MM.1S (cell line): ENCODE measurements at regions not wholly inside any gene's neighbourhood (a gene's known extent, or its start where the extent isn't known, plus 50 kb on each side); places are given as distances from the start of the nearest gene placed in this dataset.

ENCODE experiments used
- DNase-seq: peaks from one replicate; pipeline ENCODE4 v3.0.0-alpha.2; 2015
- H2AFZ ChIP-seq: fragments of 300-600 bp; sonication (generic); 2 replicates; pipeline ENCODE4 v1.6.0; 2016; ENCODE audit warnings: antibody characterized with exemption, low read length
- H3F3A ChIP-seq: fragments of 300-600 bp; sonication (generic); 2 replicates; pipeline ENCODE4 v1.6.1; 2016; ENCODE audit warnings: mild to moderate bottlenecking, antibody characterized with exemption, low read length, moderate library complexity, mixed read lengths; ENCODE audit not compliant: insufficient read depth
- H3K27ac ChIP-seq: fragments of 300-600 bp; sonication (generic); 2 replicates; pipeline ENCODE4 v1.5.1; 2016; ENCODE audit warnings: mild to moderate bottlenecking, low read length
- H3K27me3 ChIP-seq: fragments of 300-600 bp; sonication (generic); replicated peaks from 2 replicates; pipeline ENCODE4 v1.6.0; 2016; ENCODE audit warnings: low read length; ENCODE audit not compliant: insufficient read depth
- H3K36me3 ChIP-seq: fragments of 300-600 bp; sonication (generic); replicated peaks from 2 replicates; pipeline ENCODE4 v1.6.1; 2016; ENCODE audit warnings: mild to moderate bottlenecking, low read length, mixed read lengths; ENCODE audit not compliant: insufficient read depth
- H3K4me1 ChIP-seq: fragments of 300-600 bp; sonication (generic); 2 replicates; pipeline ENCODE4 v1.6.1; 2016; ENCODE audit warnings: low read length, mixed read lengths
- H3K4me2 ChIP-seq: fragments of 300-600 bp; sonication (generic); 2 replicates; pipeline ENCODE4 v1.6.0; 2016; ENCODE audit warnings: low read depth, low read length
- H3K4me3 ChIP-seq: fragments of 300-600 bp; sonication (generic); 2 replicates; pipeline ENCODE4 v1.5.1; 2016; ENCODE audit warnings: low read length, mixed read lengths
- H3K79me2 ChIP-seq: fragments of 300-600 bp; sonication (generic); 2 replicates; pipeline ENCODE4 v1.6.1; 2016; ENCODE audit warnings: mixed run types, low read length, mixed read lengths
- H3K9ac ChIP-seq: fragments of 300-600 bp; sonication (generic); 2 replicates; pipeline ENCODE4 v1.6.1; 2016; ENCODE audit warnings: low read length, mixed read lengths
- H3K9me2 ChIP-seq: fragments of 300-600 bp; sonication (generic); replicated peaks from 2 replicates; pipeline ENCODE4 v1.6.1; 2016; ENCODE audit warnings: mild to moderate bottlenecking, low read length, mixed read lengths; ENCODE audit not compliant: insufficient read depth
- H3K9me3 ChIP-seq: fragments of 300-600 bp; sonication (generic); replicated peaks from 2 replicates; pipeline ENCODE4 v1.6.1; 2016; ENCODE audit warnings: mild to moderate bottlenecking, low read length, mixed read lengths; ENCODE audit not compliant: insufficient read depth
- H4K20me1 ChIP-seq: fragments of 300-600 bp; sonication (generic); 2 replicates; pipeline ENCODE4 v1.6.1; 2016; ENCODE audit warnings: mild to moderate bottlenecking, low read length, moderate library complexity, mixed read lengths; ENCODE audit not compliant: insufficient read depth
- CTCF ChIP-seq: fragments of 300-600 bp; sonication (generic); IDR thresholded peaks from 2 replicates; pipeline ENCODE4 v1.5.1; 2016; ENCODE audit warnings: antibody characterized with exemption, low read length, mixed read lengths
- EZH2 ChIP-seq: fragments of 300-600 bp; sonication (generic); optimal IDR thresholded peaks from 2 replicates; pipeline ENCODE3; 2017; ENCODE audit warnings: low read depth, mild to moderate bottlenecking, antibody characterized with exemption, low read length, mixed read lengths
- EZH2phosphoT487 ChIP-seq: fragments of 300-600 bp; sonication (generic); IDR thresholded peaks from 2 replicates; pipeline ENCODE4 v1.6.1; 2018; ENCODE audit warnings: antibody characterized with exemption, low read length

- Histone ChIP-seq H4K20me1 (no peaks in the 10 kb centered on the region), H3K79me2 (no peaks in the 10 kb centered on the region), H3K9me2 (no peaks in the 10 kb centered on the region), H3K36me3 (no peaks in the 10 kb centered on the region), H3K9ac (no peak overlapping the region), H3K4me1 (no peaks in the 10 kb centered on the region), H3K4me3 (no peak overlapping the region), H3K9me3 (no peaks in the 10 kb centered on the region), H3K27me3 (no peaks in the 10 kb centered on the region), H3K4me2 (no peak overlapping the region), H3F3A (no peaks in the 10 kb centered on the region), H2AFZ (no peak overlapping the region), H3K27ac (no peak overlapping the region)
- no peak for TF ChIP-seq EZH2
- no peak for TF ChIP-seq EZH2phosphoT487
- no peak for TF ChIP-seq CTCF
- DNase-seq: no peak
These were observed 232.9 kb upstream of the F9 start for GRCh38 chrX:139297638-139298037.

GRCh38 chrX:139293991-139294390 lies 236.5 kb upstream of the F9 start:
- Histone ChIP-seq H3K27ac (no peak overlapping the region), H3K4me1 (peaks cover 23% of the 10 kb centered on the region; the same call in 1 of the 2 replicates), H3F3A (no peaks in the 10 kb centered on the region), H3K27me3 (no peaks in the 10 kb centered on the region), H3K9me2 (no peaks in the 10 kb centered on the region), H3K4me3 (no peak overlapping the region), H3K4me2 (no peak overlapping the region), H3K9me3 (no peaks in the 10 kb centered on the region), H4K20me1 (no peaks in the 10 kb centered on the region), H2AFZ (no peak overlapping the region), H3K9ac (no peak overlapping the region), H3K36me3 (no peaks in the 10 kb centered on the region), H3K79me2 (no peaks in the 10 kb centered on the region)
- DNase-seq: no peak
- TF ChIP-seq CTCF (no peak), EZH2phosphoT487 (no peak), EZH2 (no peak)

DNA sequence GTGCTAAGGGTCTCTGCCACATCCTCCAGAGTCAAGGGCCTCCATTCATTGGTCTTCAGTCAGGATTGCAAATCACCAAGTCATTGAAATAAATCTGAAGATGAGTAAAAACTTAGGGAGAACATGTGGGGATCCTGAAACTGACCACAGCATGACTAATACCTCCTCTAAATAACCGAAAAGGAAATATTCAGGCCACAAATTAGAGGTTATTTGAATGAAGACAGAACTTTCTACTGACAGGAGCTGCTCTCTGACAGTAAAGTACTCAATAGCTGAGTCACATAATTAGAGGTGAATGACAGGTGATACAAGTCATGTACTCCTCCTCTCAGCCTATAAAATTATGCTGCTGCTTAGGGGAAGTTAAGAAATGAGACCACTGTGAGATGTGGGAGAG lies 240.2 kb upstream of the F9 start:
- H3K27me3 ChIP-seq: no peaks in the 10 kb centered on the region
- H3K9me3 ChIP-seq: no peaks in the 10 kb centered on the region
- no peak overlapping the region for H3K4me2 ChIP-seq
- no peak for TF ChIP-seq EZH2
- no peak for TF ChIP-seq EZH2phosphoT487
- TF ChIP-seq CTCF: no peak
- H3K9me2 ChIP-seq: no peaks in the 10 kb centered on the region
- H4K20me1 ChIP-seq: no peaks in the 10 kb centered on the region
- H3K36me3 ChIP-seq: no peaks in the 10 kb centered on the region
- no peaks in the 10 kb centered on the region for H3F3A ChIP-seq
- no peak overlapping the region for H2AFZ ChIP-seq
- H3K4me3 ChIP-seq: no peak overlapping the region
- H3K79me2 ChIP-seq: no peaks in the 10 kb centered on the region
- peak; percentile 65 for DNase-seq
- no peak overlapping the region for H3K27ac ChIP-seq
- peaks cover 25% of the 10 kb centered on the region; the same call in 1 of the 2 replicates for H3K4me1 ChIP-seq
- H3K9ac ChIP-seq: no peak overlapping the region
